ENCODE measurements at regions not wholly inside any gene's neighbourhood (a gene's known extent, or its start where the extent isn't known, plus 50 kb on each side); places are given as distances from the start of the nearest gene placed in this dataset.

- TF ChIP-seq PPARA (CRISPR knock-in tag; IDR thresholded peaks at IDR 0.05; ENCODE audit: borderline replicate concordance) (no peak), ZC3H10 (CRISPR knock-in tag; IDR thresholded peaks at IDR 0.05) (no peak), ARNTL (CRISPR knock-in tag; IDR thresholded peaks at IDR 0.05; ENCODE audit: borderline replicate concordance, low read depth) (no peak), RARB (CRISPR knock-in tag; IDR thresholded peaks at IDR 0.05) (no peak), CSDC2 (CRISPR knock-in tag; IDR thresholded peaks at IDR 0.05) (no peak), ZNF70 (CRISPR knock-in tag; IDR thresholded peaks at IDR 0.05) (no peak), TCF4 (CRISPR knock-in tag; IDR thresholded peaks at IDR 0.05; ENCODE audit: borderline replicate concordance) (no peak), POU6F1 (CRISPR knock-in tag; IDR thresholded peaks at IDR 0.05; ENCODE audit: borderline replicate concordance, low read depth) (no peak), ZNF565 (CRISPR knock-in tag; conservative IDR thresholded peaks at IDR 0.05; ENCODE audit: low read depth) (no peak), ISL1 (CRISPR knock-in tag; IDR thresholded peaks at IDR 0.05) (no peak), BACH2 (CRISPR knock-in tag; IDR thresholded peaks at IDR 0.05; ENCODE audit: borderline replicate concordance) (no peak), ZFP30 (CRISPR knock-in tag; IDR thresholded peaks at IDR 0.05) (no peak), OSR1 (CRISPR knock-in tag; IDR thresholded peaks at IDR 0.05) (no peak), PATZ1 (CRISPR knock-in tag; IDR thresholded peaks at IDR 0.05; ENCODE audit: borderline replicate concordance) (no peak), ESRRG (CRISPR knock-in tag; IDR thresholded peaks at IDR 0.05) (no peak), ZFP3 (CRISPR knock-in tag; IDR thresholded peaks at IDR 0.05) (no peak), ZNF8 (CRISPR knock-in tag; IDR thresholded peaks at IDR 0.05) (no peak), TOX (CRISPR knock-in tag; IDR thresholded peaks at IDR 0.05; ENCODE audit: borderline replicate concordance) (no peak)
- TF ChIP-seq, protein P1, sequence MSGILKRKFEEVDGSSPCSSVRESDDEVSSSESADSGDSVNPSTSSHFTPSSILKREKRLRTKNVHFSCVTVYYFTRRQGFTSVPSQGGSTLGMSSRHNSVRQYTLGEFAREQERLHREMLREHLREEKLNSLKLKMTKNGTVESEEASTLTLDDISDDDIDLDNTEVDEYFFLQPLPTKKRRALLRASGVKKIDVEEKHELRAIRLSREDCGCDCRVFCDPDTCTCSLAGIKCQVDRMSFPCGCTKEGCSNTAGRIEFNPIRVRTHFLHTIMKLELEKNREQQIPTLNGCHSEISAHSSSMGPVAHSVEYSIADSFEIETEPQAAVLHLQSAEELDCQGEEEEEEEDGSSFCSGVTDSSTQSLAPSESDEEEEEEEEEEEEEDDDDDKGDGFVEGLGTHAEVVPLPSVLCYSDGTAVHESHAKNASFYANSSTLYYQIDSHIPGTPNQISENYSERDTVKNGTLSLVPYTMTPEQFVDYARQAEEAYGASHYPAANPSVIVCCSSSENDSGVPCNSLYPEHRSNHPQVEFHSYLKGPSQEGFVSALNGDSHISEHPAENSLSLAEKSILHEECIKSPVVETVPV (CRISPR knock-in tag; IDR thresholded peaks at IDR 0.05), result no peak
- TF ChIP-seq, protein P2, sequence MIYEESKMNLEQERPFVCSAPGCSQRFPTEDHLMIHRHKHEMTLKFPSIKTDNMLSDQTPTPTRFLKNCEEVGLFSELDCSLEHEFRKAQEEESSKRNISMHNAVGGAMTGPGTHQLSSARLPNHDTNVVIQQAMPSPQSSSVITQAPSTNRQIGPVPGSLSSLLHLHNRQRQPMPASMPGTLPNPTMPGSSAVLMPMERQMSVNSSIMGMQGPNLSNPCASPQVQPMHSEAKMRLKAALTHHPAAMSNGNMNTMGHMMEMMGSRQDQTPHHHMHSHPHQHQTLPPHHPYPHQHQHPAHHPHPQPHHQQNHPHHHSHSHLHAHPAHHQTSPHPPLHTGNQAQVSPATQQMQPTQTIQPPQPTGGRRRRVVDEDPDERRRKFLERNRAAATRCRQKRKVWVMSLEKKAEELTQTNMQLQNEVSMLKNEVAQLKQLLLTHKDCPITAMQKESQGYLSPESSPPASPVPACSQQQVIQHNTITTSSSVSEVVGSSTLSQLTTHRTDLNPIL (CRISPR knock-in tag; IDR thresholded peaks at IDR 0.05; ENCODE audit: low read depth), result no peak
- ATAC-seq, result no peak
Measured at GRCh38 chr22:47402876-47403525, 640.6 kb downstream of the TBC1D22A start.

- ATAC-seq, result no peak
Measured at GRCh38 chr22:47401976-47402770, 639.7 kb downstream of the TBC1D22A start.

More at GRCh38 chr22:47401976-47402770, 639.7 kb downstream of the TBC1D22A start:
- no peak for TF ChIP-seq TCF4 (CRISPR knock-in tag; IDR thresholded peaks at IDR 0.05; ENCODE audit: borderline replicate concordance)
- no peak for TF ChIP-seq POU6F1 (CRISPR knock-in tag; IDR thresholded peaks at IDR 0.05; ENCODE audit: borderline replicate concordance, low read depth)
- no peak for TF ChIP-seq ZNF8 (CRISPR knock-in tag; IDR thresholded peaks at IDR 0.05)
- no peak for TF ChIP-seq ZC3H10 (CRISPR knock-in tag; IDR thresholded peaks at IDR 0.05)
- TF ChIP-seq, protein P1 (CRISPR knock-in tag; IDR thresholded peaks at IDR 0.05), result no peak
- TF ChIP-seq ARNTL (CRISPR knock-in tag; IDR thresholded peaks at IDR 0.05; ENCODE audit: borderline replicate concordance, low read depth), result no peak
- no peak for TF ChIP-seq RARB (CRISPR knock-in tag; IDR thresholded peaks at IDR 0.05)
- TF ChIP-seq, protein P2 (CRISPR knock-in tag; IDR thresholded peaks at IDR 0.05; ENCODE audit: low read depth), result no peak
- TF ChIP-seq BACH2 (CRISPR knock-in tag; IDR thresholded peaks at IDR 0.05; ENCODE audit: borderline replicate concordance), result no peak
- TF ChIP-seq TSHZ2 (CRISPR knock-in tag; IDR thresholded peaks at IDR 0.05), result no peak
- no peak for TF ChIP-seq CSDC2 (CRISPR knock-in tag; IDR thresholded peaks at IDR 0.05)
- TF ChIP-seq ISL1 (CRISPR knock-in tag; IDR thresholded peaks at IDR 0.05), result no peak

Measured in SK-N-SH treated with all-trans-retinoic acid at 6 μM for 48 hours (cell line).